Epithelial cell of esophagus (primary cell): ENCODE measurements at regions not wholly inside any gene's neighbourhood (a gene's known extent, or its start where the extent isn't known, plus 50 kb on each side); places are given as distances from the start of the nearest gene placed in this dataset.

Source experiments
- DNase-seq: peaks from one replicate; pipeline ENCODE4 v3.0.0; 2010; ENCODE audit warnings: low read depth
- H3K4me3 ChIP-seq: 2 replicates; pipeline ENCODE4 v1.5.1; 2011; ENCODE audit warnings: mild to moderate bottlenecking, low read length, control low read depth
- TF ChIP-seq, protein P1 (sequence below): IDR thresholded peaks from 2 replicates; pipeline ENCODE4 v1.5.1; 2011; ENCODE audit warnings: low read depth, mild to moderate bottlenecking, low read length, control low read depth, inconsistent platforms; ENCODE audit not compliant: insufficient read depth; ENCODE audit errors: missing control alignments

DNA sequence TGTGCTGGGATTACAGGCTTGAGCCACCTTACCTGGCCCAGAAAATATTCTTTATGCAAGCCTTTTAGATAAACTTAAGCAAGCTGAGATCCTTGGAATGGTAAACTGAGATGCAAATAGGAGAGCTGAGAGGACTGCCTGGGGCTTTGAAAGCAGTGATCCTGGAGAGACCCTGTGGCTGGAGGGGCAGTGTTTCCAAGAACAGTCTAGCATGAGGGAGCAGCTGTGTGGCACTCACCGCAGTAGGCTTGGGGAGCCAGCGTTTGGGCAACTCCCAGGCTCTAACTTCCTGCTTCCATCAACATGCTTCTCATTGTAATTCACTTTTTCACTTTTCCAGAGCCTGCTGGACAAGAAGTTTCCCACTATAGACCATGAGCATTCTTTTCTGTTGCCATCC, 144.1 kb upstream of the CELF4 start:
- H3K4me3 ChIP-seq, result no peak overlapping the region
- DNase-seq, result no peak
- TF ChIP-seq, protein P1, sequence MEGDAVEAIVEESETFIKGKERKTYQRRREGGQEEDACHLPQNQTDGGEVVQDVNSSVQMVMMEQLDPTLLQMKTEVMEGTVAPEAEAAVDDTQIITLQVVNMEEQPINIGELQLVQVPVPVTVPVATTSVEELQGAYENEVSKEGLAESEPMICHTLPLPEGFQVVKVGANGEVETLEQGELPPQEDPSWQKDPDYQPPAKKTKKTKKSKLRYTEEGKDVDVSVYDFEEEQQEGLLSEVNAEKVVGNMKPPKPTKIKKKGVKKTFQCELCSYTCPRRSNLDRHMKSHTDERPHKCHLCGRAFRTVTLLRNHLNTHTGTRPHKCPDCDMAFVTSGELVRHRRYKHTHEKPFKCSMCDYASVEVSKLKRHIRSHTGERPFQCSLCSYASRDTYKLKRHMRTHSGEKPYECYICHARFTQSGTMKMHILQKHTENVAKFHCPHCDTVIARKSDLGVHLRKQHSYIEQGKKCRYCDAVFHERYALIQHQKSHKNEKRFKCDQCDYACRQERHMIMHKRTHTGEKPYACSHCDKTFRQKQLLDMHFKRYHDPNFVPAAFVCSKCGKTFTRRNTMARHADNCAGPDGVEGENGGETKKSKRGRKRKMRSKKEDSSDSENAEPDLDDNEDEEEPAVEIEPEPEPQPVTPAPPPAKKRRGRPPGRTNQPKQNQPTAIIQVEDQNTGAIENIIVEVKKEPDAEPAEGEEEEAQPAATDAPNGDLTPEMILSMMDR, result no peak

DNA sequence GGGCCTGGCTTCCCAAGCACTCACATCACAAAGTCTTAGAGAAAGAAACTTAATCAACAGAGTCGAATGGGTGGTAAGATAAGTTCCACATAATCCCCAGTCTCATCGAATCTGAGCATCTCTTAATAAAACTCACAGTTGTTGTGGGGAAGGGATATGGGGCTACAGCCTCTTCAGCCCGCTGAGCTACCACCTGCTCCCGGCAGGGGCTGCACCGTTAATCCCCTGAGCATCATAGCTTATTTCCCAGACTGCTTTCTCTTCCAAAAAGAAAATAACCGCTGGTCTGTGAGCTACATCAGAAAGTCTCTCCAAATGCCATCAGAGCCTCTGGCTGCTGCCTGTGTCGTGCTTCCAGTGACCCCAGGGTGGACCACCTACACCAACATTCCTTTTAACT, 139.4 kb upstream of the CELF4 start:
- H3K4me3 ChIP-seq, result no peak overlapping the region

DNA sequence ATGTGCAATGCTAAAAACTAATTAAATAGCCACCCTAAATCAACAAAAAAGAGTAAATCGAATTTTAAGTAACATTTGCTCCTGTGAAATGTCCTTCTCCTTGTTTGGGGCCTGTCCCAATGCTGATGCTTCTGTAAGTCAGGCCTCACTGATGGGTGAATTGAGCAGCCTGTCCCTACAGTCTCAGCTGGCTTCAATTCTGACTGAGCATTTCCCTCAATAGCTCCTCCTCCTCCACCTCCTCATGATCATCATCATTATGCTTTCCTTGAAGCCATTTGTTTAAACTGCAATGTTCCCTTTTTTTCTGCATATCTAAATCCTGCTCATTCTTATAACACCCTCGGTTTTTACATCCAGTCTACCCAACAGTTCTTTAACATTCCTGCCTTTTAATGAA, 137.2 kb upstream of the CELF4 start:
- DNase-seq, result no peak
- TF ChIP-seq, protein P1, result no peak

More for the DNA sequence above, 139.4 kb upstream of the CELF4 start:
- DNase-seq, result no peak
- TF ChIP-seq, protein P1, result no peak

DNA sequence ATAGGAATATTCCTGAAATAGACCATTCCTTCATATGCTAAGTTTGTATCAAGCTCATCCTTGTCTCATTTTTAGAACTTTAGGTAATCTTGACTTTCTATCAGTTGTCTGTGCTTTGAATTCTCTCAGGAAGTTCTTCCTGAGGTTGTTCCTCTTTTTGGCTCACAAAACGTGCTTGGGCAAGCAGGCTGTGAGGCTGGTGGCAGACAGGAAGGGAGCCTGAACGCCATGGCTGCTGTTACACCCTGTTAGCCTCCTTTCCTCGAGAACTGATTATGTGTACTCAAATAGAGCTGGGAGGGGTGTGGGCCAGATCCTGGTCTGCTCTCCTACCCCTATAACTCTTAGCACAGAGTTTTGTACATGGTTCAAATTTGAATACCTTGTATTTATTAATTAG, 136.4 kb upstream of the CELF4 start:
- DNase-seq, result no peak
- H3K4me3 ChIP-seq, result no peak overlapping the region
- TF ChIP-seq, protein P1, result no peak

More for the DNA sequence above, 137.2 kb upstream of the CELF4 start:
- no peak overlapping the region for H3K4me3 ChIP-seq

DNA sequence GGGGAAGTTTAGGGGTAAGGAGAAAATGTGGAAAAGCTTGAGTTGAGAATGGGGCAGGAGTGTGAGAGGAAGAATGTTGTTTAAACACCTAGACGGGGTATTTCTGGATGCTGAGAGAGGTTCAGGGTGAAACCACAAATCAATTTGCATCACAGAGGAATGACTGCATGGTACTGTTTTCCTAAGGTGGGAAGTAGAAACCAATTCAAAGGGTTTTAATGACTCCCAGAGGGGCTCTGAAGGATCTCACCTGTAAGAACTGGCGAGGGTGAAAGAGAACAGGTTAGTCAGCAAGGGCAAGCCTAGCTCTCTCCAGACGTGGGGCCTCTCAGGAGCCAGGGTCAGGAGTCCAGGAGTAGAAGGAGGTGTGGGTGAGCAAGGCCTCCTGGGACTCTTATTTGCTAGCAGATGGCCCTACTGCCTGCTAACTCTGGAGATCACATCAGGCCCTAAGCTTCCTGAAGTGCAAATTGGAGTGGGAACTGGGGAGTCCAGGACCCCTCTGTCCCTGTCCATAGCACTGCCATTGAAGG, 133.0 kb upstream of the CELF4 start:
- no peak for DNase-seq
- no peak overlapping the region for H3K4me3 ChIP-seq
- TF ChIP-seq, protein P1, result no peak

DNA sequence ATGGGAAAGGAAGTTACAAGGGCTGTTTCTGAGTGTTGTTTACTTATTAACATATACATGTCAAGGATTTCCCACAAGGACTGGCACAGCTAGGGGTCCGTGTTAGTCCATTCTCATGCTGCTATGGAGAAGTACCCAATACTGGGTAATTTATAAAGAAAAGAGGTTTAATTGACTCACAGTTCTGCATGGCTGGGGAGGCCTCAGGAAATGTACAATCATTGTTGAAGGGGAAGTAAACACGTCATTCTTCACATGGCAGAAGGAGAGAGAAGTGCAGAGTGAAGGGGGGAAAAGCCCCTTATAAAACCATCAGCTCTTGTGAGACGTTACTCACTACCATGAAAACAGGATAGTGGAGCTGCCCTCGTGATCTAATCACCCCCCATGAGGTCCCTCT, 128.9 kb upstream of the CELF4 start:
- DNase-seq, result no peak
- no peak overlapping the region for H3K4me3 ChIP-seq
- TF ChIP-seq, protein P1, result no peak

DNA sequence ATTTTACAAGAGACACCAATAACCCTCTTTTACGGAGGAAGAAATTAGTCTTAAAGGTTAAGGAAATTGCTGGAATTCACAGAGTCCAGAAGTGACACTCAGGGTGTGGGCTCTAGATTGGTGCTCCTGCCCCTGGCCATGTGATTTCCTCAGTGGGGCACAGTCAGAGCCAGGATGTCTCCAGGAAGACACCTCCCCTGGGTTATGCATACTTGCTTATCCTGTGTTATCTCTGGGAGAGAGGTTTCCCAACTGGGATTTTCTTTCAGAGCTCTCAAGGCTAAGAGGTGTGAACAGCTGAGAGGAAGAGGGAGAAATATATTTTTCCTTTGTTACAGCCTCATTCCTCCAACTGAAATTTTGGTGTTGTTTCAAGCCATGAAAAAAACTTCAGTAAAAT, 125.6 kb upstream of the CELF4 start:
- TF ChIP-seq, protein P1, result no peak
- H3K4me3 ChIP-seq, result no peak overlapping the region
- DNase-seq, result no peak
